Astrocyte of the spinal cord (primary cell): ENCODE measurements at regions not wholly inside any gene's neighbourhood (a gene's known extent, or its start where the extent isn't known, plus 50 kb on each side); places are given as distances from the start of the nearest gene placed in this dataset.

ENCODE experiments used
- DNase-seq: peaks from one replicate; pipeline ENCODE4 v3.0.0; 2011; ENCODE audit warnings: low read depth, low spot score
- H3K4me3 ChIP-seq: 2 replicates; pipeline ENCODE4 v1.5.1; 2011; ENCODE audit warnings: low read depth, mild to moderate bottlenecking, low read length, moderate library complexity
- CTCF ChIP-seq: IDR thresholded peaks from 2 replicates; pipeline ENCODE4 v1.5.1; 2012; ENCODE audit warnings: low read depth, mild to moderate bottlenecking, low read length, inconsistent platforms
- in situ Hi-C: cut with HindIII; loops from 2 replicates; pipeline ENCODE4 v1.10.0; 2017; ENCODE audit warnings: low sequenced_read_pairs

GRCh38 chr9:2928411-2928810, 84.5 kb upstream of the PUM3 start:
- no peak for DNase-seq
- H3K4me3 ChIP-seq: no peak overlapping the region
- TF ChIP-seq CTCF: no peak
- in situ Hi-C loops: no loop called here

- in situ Hi-C loops: no loop called here
- no peak overlapping the region for H3K4me3 ChIP-seq
- no peak for DNase-seq
- TF ChIP-seq CTCF: no peak
Measured at GRCh38 chr9:2925016-2925415, 81.1 kb upstream of the PUM3 start.

- no peak overlapping the region for H3K4me3 ChIP-seq
- DNase-seq: no peak
- in situ Hi-C loops: no loop called here
- no peak for TF ChIP-seq CTCF
Measured at GRCh38 chr9:2924380-2924768, 80.5 kb upstream of the PUM3 start.

GRCh38 chr9:2923766-2924379, 80.0 kb upstream of the PUM3 start:
- no peak for TF ChIP-seq CTCF
- in situ Hi-C loops: no loop called here
- no peak for DNase-seq
- H3K4me3 ChIP-seq: no peak overlapping the region

- TF ChIP-seq CTCF: no peak
- in situ Hi-C loops: no loop called here
- DNase-seq: peak; percentile 69
- no peak overlapping the region for H3K4me3 ChIP-seq
Measured at GRCh38 chr9:2919347-2919746, 75.5 kb upstream of the PUM3 start.

- in situ Hi-C loops: no loop called here
- no peak for TF ChIP-seq CTCF
- H3K4me3 ChIP-seq: no peak overlapping the region
- DNase-seq: no peak
Measured at GRCh38 chr9:2916382-2916985, 72.6 kb upstream of the PUM3 start.
